Dendritic cell treated with granulocyte-macrophage colony-stimulating factor and Interleukin-4, amounts not matched to agents 40 ng/mL and 50 ng/mL, for 4 days (primary cell): ENCODE measurements at regions not wholly inside any gene's neighbourhood (a gene's known extent, or its start where the extent isn't known, plus 50 kb on each side); places are given as distances from the start of the nearest gene placed in this dataset.
A peak's percentile ranks its signal among the peaks of the same experiment; 100 is the strongest.

ENCODE experiments used
- H3K27ac Mint-ChIP-seq: one replicate; pipeline ENCODE4 v1.8.0; 2022; ENCODE audit warnings: mild to moderate bottlenecking, mixed read lengths
- H3K27me3 Mint-ChIP-seq: one replicate; pipeline ENCODE4 v1.8.0; 2022; ENCODE audit warnings: mild to moderate bottlenecking, mixed read lengths
- H3K36me3 Mint-ChIP-seq: one replicate; pipeline ENCODE4 v1.8.0; 2022; ENCODE audit warnings: low read depth, mixed read lengths
- H3K4me1 Mint-ChIP-seq: one replicate; pipeline ENCODE4 v1.8.0; 2022; ENCODE audit warnings: low read depth, mixed read lengths
- H3K4me3 Mint-ChIP-seq: one replicate; pipeline ENCODE4 v1.8.0; 2022; ENCODE audit warnings: mild to moderate bottlenecking, moderate library complexity, mixed read lengths
- H3K9me3 Mint-ChIP-seq: one replicate; pipeline ENCODE4 v1.8.0; 2022; ENCODE audit warnings: mixed read lengths
- intact Hi-C: fragments of 100-400 bp; cut with micrococcal nuclease; formaldehyde crosslinking; loops from one replicate; pipeline ENCODE4 v1.15.0; 2022

GRCh38 chr6:144347448-144347759, 62.3 kb downstream of the UTRN start:
- H3K4me3 Mint-ChIP-seq, result no peak overlapping the region
- H3K9me3 Mint-ChIP-seq, result no peaks in the 10 kb centered on the region
- peak overlapping the region; percentile 76 for H3K27ac Mint-ChIP-seq
- intact Hi-C loops, result no loop called here
- peaks cover 8% of the 10 kb centered on the region for H3K36me3 Mint-ChIP-seq
- no peaks in the 10 kb centered on the region for H3K27me3 Mint-ChIP-seq
- peaks cover 78% of the 10 kb centered on the region for H3K4me1 Mint-ChIP-seq

- no peaks in the 10 kb centered on the region for H3K27me3 Mint-ChIP-seq
- H3K4me3 Mint-ChIP-seq, result no peak overlapping the region
- peaks cover 78% of the 10 kb centered on the region for H3K4me1 Mint-ChIP-seq
- H3K27ac Mint-ChIP-seq, result peak overlapping the region; percentile 84
- H3K9me3 Mint-ChIP-seq, result no peaks in the 10 kb centered on the region
- intact Hi-C loops, result no loop called here
- H3K36me3 Mint-ChIP-seq, result peaks cover 8% of the 10 kb centered on the region
Observed at GRCh38 chr6:144347933-144348332, 62.8 kb downstream of the UTRN start.

GRCh38 chr6:144349690-144350527, 64.8 kb downstream of the UTRN start:
- H3K27ac Mint-ChIP-seq, result peak overlapping the region; percentile 84

GRCh38 chr6:144350528-144350880, 65.4 kb downstream of the UTRN start:
- H3K9me3 Mint-ChIP-seq, result no peaks in the 10 kb centered on the region
- intact Hi-C loops, result no loop called here
- peak overlapping the region; percentile 84 for H3K27ac Mint-ChIP-seq
- no peaks in the 10 kb centered on the region for H3K27me3 Mint-ChIP-seq
- H3K4me3 Mint-ChIP-seq, result peak overlapping the region; percentile 64
- peaks cover 72% of the 10 kb centered on the region for H3K4me1 Mint-ChIP-seq
- H3K36me3 Mint-ChIP-seq, result peaks cover 8% of the 10 kb centered on the region

More at GRCh38 chr6:144349690-144350527, 64.8 kb downstream of the UTRN start:
- peak overlapping the region; percentile 64 for H3K4me3 Mint-ChIP-seq
- intact Hi-C loops, result no loop called here
- peaks cover 77% of the 10 kb centered on the region for H3K4me1 Mint-ChIP-seq
- H3K36me3 Mint-ChIP-seq, result peaks cover 8% of the 10 kb centered on the region
- no peaks in the 10 kb centered on the region for H3K9me3 Mint-ChIP-seq
- no peaks in the 10 kb centered on the region for H3K27me3 Mint-ChIP-seq

GRCh38 chr6:144351379-144352127, 66.4 kb downstream of the UTRN start:
- H3K4me1 Mint-ChIP-seq, result peaks cover 71% of the 10 kb centered on the region
- no peaks in the 10 kb centered on the region for H3K9me3 Mint-ChIP-seq
- H3K4me3 Mint-ChIP-seq, result peak overlapping the region; percentile 26
- no peaks in the 10 kb centered on the region for H3K27me3 Mint-ChIP-seq
- H3K27ac Mint-ChIP-seq, result peak overlapping the region; percentile 84
- peaks cover 8% of the 10 kb centered on the region for H3K36me3 Mint-ChIP-seq
- intact Hi-C loops, result no loop called here

GRCh38 chr6:144352331-144352730, 67.2 kb downstream of the UTRN start:
- Mint-ChIP-seq H3K4me3 (no peak overlapping the region), H3K27ac (peak overlapping the region; percentile 64), H3K9me3 (no peaks in the 10 kb centered on the region), H3K36me3 (peaks cover 8% of the 10 kb centered on the region), H3K27me3 (no peaks in the 10 kb centered on the region), H3K4me1 (peaks cover 63% of the 10 kb centered on the region)
- intact Hi-C loops, result no loop called here

GRCh38 chr6:144353871-144354314, 68.8 kb downstream of the UTRN start:
- intact Hi-C loops, result no loop called here
- H3K27me3 Mint-ChIP-seq, result no peaks in the 10 kb centered on the region
- H3K36me3 Mint-ChIP-seq, result no peaks in the 10 kb centered on the region
- H3K27ac Mint-ChIP-seq, result peak overlapping the region; percentile 64
- H3K4me3 Mint-ChIP-seq, result no peak overlapping the region
- peaks cover 48% of the 10 kb centered on the region for H3K4me1 Mint-ChIP-seq
- H3K9me3 Mint-ChIP-seq, result no peaks in the 10 kb centered on the region

- H3K4me3 Mint-ChIP-seq, result no peak overlapping the region
- no peaks in the 10 kb centered on the region for H3K27me3 Mint-ChIP-seq
- intact Hi-C loops, result no loop called here
- no peaks in the 10 kb centered on the region for H3K36me3 Mint-ChIP-seq
- peak overlapping the region; percentile 15 for H3K27ac Mint-ChIP-seq
- H3K9me3 Mint-ChIP-seq, result no peaks in the 10 kb centered on the region
- H3K4me1 Mint-ChIP-seq, result peaks cover 50% of the 10 kb centered on the region
Observed at GRCh38 chr6:144359783-144360182, 74.6 kb downstream of the UTRN start.

- intact Hi-C loops, result no loop called here
- Mint-ChIP-seq H3K9me3 (no peaks in the 10 kb centered on the region), H3K36me3 (no peaks in the 10 kb centered on the region), H3K27ac (peak overlapping the region; percentile 15), H3K4me1 (peaks cover 54% of the 10 kb centered on the region), H3K27me3 (no peaks in the 10 kb centered on the region), H3K4me3 (no peak overlapping the region)
Observed at GRCh38 chr6:144360401-144360800, 75.3 kb downstream of the UTRN start.

GRCh38 chr6:144361016-144361415, 75.9 kb downstream of the UTRN start:
- H3K9me3 Mint-ChIP-seq, result no peaks in the 10 kb centered on the region
- H3K36me3 Mint-ChIP-seq, result no peaks in the 10 kb centered on the region
- intact Hi-C loops, result no loop called here
- H3K4me1 Mint-ChIP-seq, result peaks cover 59% of the 10 kb centered on the region
- no peak overlapping the region for H3K4me3 Mint-ChIP-seq
- no peaks in the 10 kb centered on the region for H3K27me3 Mint-ChIP-seq
- no peak overlapping the region for H3K27ac Mint-ChIP-seq

GRCh38 chr6:144362042-144363018, 77.2 kb downstream of the UTRN start:
- intact Hi-C loops, result no loop called here
- H3K27ac Mint-ChIP-seq, result peak overlapping the region; percentile 58
- no peaks in the 10 kb centered on the region for H3K36me3 Mint-ChIP-seq
- no peaks in the 10 kb centered on the region for H3K27me3 Mint-ChIP-seq
- no peak overlapping the region for H3K4me3 Mint-ChIP-seq
- peaks cover 70% of the 10 kb centered on the region for H3K4me1 Mint-ChIP-seq
- H3K9me3 Mint-ChIP-seq, result no peaks in the 10 kb centered on the region

- H3K27me3 Mint-ChIP-seq, result no peaks in the 10 kb centered on the region
- no peaks in the 10 kb centered on the region for H3K9me3 Mint-ChIP-seq
- peak overlapping the region; percentile 70 for H3K4me3 Mint-ChIP-seq
- peak overlapping the region; percentile 85 for H3K27ac Mint-ChIP-seq
- no peaks in the 10 kb centered on the region for H3K36me3 Mint-ChIP-seq
- intact Hi-C loops, result no loop called here
- peaks cover 70% of the 10 kb centered on the region for H3K4me1 Mint-ChIP-seq
Observed at GRCh38 chr6:144364208-144364720, 79.1 kb downstream of the UTRN start.

- H3K27me3 Mint-ChIP-seq, result no peaks in the 10 kb centered on the region
- intact Hi-C loops, result no loop called here
- H3K36me3 Mint-ChIP-seq, result peaks cover 4% of the 10 kb centered on the region
- H3K9me3 Mint-ChIP-seq, result no peaks in the 10 kb centered on the region
- peaks cover 69% of the 10 kb centered on the region for H3K4me1 Mint-ChIP-seq
- H3K4me3 Mint-ChIP-seq, result peak overlapping the region; percentile 70
- H3K27ac Mint-ChIP-seq, result peak overlapping the region; percentile 85
Observed at GRCh38 chr6:144364782-144365181, 79.6 kb downstream of the UTRN start.
